ENCODE measurements at regions not wholly inside any gene's neighbourhood (a gene's known extent, or its start where the extent isn't known, plus 50 kb on each side); places are given as distances from the start of the nearest gene placed in this dataset.

DNA sequence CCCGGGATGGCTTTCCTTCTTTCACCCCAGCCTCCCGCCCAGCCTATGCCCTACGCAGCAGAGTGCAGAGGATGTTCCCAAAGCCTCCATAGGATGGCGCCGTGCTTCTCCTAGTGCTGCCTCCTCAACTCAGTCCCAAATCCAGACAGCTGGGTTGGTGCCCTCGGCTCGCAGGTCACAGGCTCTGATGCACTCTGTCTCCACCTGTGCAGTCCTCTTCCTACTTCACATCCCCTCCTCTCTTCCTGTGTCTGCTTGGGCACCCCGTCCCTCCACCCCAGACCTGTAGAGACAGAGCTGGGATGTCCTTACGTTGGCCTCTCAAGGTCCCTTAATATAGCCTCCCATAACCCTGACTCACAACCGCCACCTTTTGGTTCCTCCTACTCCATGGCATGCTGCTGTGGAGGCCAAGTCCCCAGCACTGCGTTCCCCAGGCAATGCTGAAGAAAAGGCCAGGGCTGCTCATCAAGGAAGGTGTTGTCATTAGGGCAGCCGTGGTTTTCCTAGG lies 314.4 kb downstream of the GADD45G start:
- DNase-seq, result peak; percentile 68 to 79 (median 78)

GRCh38 chr9:89920131-89920530 lies 315.3 kb downstream of the GADD45G start:
- DNase-seq, result no peak

GRCh38 chr9:89920951-89921350 lies 316.1 kb downstream of the GADD45G start:
- DNase-seq, result no peak

GRCh38 chr9:89922099-89922498 lies 317.3 kb downstream of the GADD45G start:
- no peak for DNase-seq

DNA sequence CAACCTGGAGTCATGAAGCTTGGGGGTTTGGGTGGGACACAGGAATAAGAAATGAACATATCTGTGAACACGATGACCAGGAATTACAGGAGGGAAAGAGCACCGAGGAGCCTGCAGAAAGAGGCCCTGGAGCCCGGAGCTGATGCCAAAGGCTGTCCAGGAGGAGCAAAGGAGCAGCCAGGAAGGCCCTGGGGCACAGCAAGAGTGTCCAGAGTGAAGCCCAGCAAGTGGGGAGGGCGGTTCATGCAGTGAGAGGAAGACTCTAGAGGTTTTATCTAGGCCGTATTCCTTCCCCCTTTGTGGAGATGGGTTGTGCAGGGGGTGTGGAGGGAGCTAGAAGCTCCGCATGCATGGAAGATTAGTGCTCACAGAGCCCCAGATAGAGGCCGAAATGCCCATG lies 318.4 kb downstream of the GADD45G start:
- no peak for DNase-seq

DNA sequence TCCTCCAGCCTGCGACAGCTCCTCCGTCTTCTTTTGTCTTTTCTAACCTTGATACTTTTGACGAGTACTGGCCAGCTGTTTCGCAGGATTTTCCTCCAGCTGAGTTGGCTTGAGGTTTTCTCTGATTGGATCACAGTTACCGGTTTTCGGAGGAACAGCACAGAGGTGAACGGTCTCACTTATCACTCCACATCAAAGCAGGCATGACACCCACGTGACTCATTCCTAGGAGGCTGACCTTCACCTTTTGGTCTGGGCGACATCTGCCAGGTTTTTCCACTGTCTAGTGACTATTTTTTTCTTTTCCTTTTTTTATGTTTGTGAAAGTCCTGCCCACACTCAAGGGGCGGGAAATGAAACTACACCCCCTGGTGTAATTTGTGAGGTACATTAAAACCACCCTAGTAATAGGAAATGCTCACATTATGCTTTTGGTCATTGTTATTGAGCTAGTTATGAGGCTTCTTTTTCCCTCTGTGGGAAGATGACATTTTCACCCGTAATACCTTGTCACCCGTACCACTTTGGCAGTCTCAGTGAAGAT lies 319.2 kb downstream of the GADD45G start:
- peak; percentile 40 to 45 (median 41) for DNase-seq

DNA sequence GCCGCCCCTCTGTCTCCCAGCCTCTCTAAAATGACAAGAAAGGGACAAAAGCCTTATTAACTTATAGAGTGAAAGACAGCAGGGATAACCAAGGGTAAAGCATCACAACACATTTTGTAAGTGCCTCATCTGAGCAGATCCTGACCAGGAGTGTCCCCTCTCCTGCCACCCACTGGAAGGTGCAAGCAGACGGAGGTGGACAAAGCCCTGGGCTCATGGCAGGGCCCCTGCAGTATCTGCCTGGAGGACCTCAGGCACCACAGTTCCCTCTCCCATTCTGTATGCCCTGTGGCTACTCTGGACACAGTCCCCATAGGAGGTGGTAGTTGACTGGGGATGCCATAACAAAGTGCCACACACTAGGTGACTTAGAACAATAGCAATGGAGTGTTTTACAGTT lies 319.8 kb downstream of the GADD45G start:
- no peak for DNase-seq

- no peak for DNase-seq
Measured at GRCh38 chr9:89926167-89926566, 321.4 kb downstream of the GADD45G start.

DNA sequence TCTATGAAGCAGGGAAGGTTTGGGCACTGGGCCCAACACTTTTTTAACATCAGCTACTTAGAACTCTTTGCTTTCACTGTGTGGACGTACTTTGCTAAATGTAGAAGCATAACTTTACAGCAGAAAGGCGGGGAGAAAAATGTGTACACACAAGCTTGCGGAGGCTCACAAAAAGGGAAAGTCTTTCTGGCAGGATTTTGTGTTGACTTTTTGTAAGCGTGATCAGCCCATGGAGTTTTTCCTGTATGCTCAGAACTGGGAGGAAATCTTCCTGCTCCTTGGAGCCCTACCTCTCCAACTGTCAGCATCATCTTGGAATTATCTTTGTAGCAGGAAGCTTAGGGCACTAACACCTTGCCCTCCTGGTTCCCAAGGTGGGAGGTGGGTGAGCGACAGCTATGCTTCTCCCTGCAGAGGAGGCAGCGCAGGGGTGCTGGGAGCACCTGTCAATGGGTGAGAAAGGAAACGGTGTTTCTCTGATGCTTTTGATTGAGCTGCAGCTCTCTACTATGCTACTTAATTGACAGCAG lies 321.9 kb downstream of the GADD45G start:
- no peak for DNase-seq

DNA sequence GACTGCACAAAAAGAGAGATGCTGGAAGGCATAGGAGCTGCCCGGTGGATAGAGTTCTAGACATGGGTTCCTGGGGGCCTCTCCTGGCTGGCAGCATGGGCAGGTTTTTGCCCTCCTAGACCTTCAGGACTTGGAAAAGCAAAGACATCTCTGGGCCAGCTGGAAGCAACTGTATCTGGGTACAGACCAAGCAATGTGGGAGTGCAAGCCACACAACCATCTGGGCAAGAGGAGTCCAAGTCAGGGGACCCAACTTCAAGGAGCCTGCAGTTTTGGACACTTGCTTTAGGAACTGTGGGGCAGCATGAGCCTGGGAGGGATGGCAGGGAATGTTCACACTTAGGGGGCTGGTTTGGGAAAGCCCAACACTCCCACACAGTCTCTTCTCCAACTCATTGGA lies 323.3 kb downstream of the GADD45G start:
- no peak for DNase-seq

DNA sequence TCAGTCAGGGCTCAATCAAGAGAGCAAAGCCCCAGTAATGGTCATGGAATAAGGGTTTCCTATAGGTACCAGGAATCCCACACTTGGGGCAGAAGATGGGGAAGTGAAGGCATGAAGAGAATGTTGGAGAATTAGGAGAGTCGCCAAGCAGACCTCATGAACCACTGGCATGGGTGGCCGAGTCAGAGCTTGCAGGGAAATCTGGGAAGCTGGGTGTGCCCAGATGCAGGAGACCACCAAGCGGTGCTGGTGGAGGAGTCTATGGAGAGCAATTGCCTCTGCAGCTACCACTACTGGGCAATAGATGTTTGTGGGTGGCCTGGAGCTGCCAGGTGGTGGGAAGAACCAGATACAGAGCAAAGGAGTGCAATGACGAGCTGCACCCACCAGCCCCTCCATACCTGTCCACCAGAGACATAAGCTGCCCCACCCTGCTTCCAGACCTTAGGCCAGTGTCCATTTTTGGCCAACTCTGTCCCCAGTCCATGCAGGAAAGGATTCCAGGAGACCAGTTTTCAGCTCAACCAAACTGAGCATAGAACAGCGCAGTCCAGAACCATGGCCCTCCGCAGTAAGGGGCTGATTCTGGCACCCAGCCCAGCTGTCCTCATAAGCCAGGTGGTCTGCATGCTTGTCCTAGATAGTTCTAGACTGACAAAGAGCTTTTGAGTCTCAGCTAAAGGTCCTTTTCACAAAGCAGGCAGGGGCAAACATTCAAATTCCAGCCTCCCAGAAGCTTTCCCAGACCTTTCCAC lies 323.9 kb downstream of the GADD45G start:
- no peak for DNase-seq

- DNase-seq, result no peak
Measured at GRCh38 chr9:89929315-89929672, 324.5 kb downstream of the GADD45G start.

- peak; percentile 21 to 38 (median 35) for DNase-seq
Measured at GRCh38 chr9:89929673-89930480, 325.1 kb downstream of the GADD45G start.

DNA sequence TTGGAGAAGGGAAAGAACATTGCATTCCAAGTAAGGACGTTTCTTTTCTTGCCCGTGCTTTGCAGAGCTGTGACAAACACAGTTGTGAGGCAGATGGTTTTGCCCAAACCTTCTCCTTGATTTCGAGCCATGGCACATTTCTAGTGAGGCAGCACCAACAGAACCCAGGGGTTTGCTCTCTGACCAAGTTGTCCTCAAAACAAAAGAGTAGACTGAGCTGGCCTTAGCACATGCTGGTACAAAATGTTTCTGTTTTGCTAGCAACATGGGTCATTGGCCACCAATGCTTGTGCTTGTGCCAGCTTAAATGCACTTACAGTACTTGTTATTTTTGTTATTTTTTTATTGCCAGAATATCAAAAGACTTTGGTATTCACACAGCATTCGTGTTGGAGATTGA lies 328.8 kb downstream of the GADD45G start:
- no peak for DNase-seq

DNA sequence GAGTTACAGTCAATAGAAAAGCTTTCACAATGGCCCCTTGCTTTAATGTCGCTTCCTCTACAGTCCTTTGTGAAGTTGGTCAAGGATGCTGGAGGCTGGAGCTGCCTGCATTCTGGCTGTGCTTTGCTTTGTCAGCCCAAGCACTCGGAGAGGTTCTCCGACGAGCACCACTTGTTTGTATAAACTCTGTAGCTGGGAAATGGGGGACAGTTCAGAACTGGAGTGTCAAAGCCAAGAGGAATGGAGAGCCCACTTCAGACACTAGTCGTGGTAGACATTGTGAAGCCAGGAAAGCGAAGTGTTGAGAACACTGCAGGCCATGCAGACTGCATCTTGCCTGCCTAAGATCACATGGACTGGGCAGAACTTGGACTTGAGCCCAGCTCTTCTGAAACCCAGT lies 330.3 kb downstream of the GADD45G start:
- DNase-seq, result no peak

GRCh38 chr9:89935801-89936200 lies 331.0 kb downstream of the GADD45G start:
- DNase-seq, result no peak

GRCh38 chr9:89937051-89937450 lies 332.2 kb downstream of the GADD45G start:
- DNase-seq, result no peak

GRCh38 chr9:89939181-89939580 lies 334.4 kb downstream of the GADD45G start:
- no peak for DNase-seq

GRCh38 chr9:89939626-89940292 lies 334.9 kb downstream of the GADD45G start:
- DNase-seq, result no peak

DNA sequence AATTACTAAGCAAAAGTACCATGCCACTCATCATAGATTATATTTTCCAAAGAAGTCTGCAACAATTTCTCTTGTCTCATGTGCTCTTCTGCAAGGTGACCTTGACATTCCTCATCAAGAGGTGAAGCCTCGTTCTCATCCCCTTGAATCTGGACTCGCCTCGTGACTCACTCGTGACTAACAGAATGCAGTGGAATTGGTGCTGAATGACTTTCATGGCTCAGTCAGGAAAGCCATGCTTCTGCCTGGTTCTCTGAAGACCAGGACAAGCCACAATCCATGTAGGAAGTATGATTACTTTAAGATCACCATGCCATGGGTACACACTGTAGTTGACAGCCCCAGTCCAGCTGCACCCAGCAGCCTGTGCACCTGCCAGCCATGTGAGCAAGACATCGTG lies 335.8 kb downstream of the GADD45G start:
- DNase-seq, result no peak

DNA sequence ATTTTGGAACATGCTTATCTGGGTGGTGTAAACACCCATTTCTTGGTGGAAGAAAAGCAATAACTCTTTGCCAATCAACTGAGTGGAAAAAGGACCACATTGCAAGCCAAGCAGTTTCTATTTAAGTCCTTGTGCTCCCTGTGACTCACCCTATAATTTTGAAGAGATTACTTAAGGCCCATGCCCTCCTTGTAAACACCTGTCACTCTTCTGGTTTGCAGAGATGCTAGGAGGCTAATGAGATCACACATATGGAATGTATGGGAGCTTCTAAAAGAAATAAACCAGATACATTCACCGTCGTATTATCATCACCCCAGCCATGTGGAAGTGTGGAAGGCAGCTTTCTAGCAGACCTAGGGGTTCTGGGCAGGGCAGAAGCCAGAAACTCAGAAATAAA lies 337.1 kb downstream of the GADD45G start:
- peak; percentile 13 to 30 (median 19) for DNase-seq

DNA sequence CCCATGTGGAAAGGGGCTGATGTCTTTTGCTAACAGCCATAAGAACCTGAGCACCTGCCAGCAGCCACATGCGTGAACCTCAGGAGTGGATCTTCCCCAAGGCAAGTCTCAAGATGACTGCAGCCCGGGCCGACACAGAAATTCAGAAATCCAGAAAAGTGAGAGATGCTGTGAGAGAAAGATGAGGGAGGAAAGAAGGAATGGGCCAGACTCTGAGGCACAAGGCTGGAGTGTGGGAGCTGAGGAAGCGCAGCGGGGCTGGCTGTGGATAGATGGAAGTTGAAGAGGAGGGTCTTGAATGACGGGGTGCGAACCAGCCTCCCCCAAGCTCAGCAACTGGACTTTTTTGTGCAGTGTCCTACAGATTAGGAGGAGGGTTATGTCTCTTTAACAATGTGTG lies 337.8 kb downstream of the GADD45G start:
- no peak for DNase-seq

DNA sequence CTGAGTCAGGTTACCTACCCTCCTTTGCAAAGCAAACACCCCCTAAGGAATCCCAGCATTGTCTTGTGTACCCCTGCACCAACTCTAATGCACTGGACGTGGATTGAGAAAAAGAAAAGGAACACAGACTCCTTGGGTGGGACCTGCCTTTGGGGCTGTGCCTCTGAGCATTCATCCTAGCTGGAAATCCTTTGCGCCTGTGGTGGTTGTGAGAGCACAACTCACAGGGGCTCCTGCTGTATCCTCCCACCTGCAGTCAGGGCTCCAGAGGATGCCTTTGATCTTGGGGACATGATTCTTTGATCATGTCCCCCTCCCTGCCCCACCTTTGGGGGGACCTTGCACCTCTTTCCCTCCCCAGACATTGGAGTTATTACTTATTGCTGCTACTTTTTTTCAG lies 338.5 kb downstream of the GADD45G start:
- DNase-seq, result no peak
